ENCODE measurements at regions not wholly inside any gene's neighbourhood (a gene's known extent, or its start where the extent isn't known, plus 50 kb on each side); places are given as distances from the start of the nearest gene placed in this dataset.

DNA sequence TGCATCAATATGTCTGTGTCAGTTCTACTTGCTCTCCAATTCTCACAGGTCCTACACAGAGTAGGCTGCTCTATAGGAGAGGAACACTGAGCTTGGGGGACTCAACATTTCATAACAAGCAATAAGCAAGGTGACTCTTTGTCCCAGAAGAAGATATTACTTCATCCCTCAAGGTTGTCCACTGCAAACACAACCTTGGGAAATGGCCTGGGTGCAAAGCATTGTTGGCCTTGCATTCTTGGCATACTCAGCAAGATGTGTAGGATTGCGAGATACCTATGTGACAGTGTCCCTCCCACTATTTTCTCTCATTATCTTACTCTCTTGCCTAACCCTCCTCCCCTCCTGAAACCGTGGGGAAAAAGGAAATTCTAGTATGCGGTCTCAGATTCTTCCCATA is 169.8 kb upstream of the FREM1 start (continued):
- TF ChIP-seq, protein P1, sequence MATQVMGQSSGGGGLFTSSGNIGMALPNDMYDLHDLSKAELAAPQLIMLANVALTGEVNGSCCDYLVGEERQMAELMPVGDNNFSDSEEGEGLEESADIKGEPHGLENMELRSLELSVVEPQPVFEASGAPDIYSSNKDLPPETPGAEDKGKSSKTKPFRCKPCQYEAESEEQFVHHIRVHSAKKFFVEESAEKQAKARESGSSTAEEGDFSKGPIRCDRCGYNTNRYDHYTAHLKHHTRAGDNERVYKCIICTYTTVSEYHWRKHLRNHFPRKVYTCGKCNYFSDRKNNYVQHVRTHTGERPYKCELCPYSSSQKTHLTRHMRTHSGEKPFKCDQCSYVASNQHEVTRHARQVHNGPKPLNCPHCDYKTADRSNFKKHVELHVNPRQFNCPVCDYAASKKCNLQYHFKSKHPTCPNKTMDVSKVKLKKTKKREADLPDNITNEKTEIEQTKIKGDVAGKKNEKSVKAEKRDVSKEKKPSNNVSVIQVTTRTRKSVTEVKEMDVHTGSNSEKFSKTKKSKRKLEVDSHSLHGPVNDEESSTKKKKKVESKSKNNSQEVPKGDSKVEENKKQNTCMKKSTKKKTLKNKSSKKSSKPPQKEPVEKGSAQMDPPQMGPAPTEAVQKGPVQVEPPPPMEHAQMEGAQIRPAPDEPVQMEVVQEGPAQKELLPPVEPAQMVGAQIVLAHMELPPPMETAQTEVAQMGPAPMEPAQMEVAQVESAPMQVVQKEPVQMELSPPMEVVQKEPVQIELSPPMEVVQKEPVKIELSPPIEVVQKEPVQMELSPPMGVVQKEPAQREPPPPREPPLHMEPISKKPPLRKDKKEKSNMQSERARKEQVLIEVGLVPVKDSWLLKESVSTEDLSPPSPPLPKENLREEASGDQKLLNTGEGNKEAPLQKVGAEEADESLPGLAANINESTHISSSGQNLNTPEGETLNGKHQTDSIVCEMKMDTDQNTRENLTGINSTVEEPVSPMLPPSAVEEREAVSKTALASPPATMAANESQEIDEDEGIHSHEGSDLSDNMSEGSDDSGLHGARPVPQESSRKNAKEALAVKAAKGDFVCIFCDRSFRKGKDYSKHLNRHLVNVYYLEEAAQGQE (IDR thresholded peaks at IDR 0.05; ENCODE audit: unreplicated experiment): no peak

DNA sequence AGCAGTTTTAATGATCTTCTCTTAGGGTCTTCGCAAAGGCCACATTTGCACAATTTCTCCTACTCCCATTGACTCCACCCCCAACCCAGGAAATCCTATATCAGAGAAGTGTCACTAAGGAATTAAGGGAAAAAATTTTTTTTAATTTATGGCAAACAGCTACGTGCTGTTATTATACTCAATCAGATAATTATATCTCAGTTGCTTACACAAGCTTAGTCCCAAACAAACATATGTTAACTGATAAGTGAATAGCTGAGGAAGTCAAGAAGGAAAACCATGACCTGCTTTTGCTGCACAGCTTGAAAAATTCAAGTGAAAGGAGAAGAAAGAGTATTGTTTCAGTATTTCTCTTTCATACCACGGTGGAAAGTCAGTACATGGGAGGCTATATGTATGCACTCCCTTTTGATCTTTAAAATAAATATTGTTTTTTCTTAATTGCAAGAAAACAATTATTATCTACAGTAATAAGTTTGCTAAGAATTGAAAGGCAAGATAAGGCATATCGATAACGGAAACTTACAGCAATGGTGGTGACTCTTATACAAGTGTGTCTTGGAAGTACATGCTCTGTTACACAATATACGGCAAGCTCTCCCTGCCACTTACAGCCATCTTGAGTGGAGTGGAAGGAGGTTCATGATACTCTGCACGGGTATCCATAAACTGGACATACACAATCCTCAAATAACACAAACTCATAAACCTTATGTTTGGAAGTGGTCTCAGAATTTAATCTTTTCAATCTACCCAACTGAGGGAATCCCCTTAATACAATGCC is 167.9 kb upstream of the FREM1 start:
- DNase-seq (ENCODE audit: low spot score) (no peak), ATAC-seq (no peak)
- Mint-ChIP-seq H3K4me3 (no peak overlapping the region), H3K9me3 (no peaks in the 10 kb centered on the region), H3K4me1 (no peaks in the 10 kb centered on the region), H3K27ac (no peak overlapping the region), H3K27me3 (ENCODE audit: insufficient read depth, low read depth, poor library complexity) (no peaks in the 10 kb centered on the region), H3K36me3 (ENCODE audit: low read depth) (no peaks in the 10 kb centered on the region)
- Histone ChIP-seq H4K20me1 (replicated peaks; ENCODE audit: insufficient read depth) (no peaks in the 10 kb centered on the region), H3K27ac (ENCODE audit: low read depth) (no peak overlapping the region), H3F3A (replicated peaks; ENCODE audit: low read depth) (no peaks in the 10 kb centered on the region), H3K36me3 (ENCODE audit: insufficient read depth) (no peaks in the 10 kb centered on the region), H3K4me2 (no peak overlapping the region), H3K79me2 (replicated peaks; ENCODE audit: insufficient read depth) (no peaks in the 10 kb centered on the region), H2AFZ (0 out of 2 replicates have a peak overlapping the region, but pooled peaks have one; percentile 18), H3K9me2 (ENCODE audit: insufficient read depth) (peaks cover 9% of the 10 kb centered on the region; the same call in 1 of the 2 replicates), H3K4me1 (ENCODE audit: insufficient read depth) (no peaks in the 10 kb centered on the region), H3K27me3 (ENCODE audit: insufficient read depth) (no peaks in the 10 kb centered on the region), H3K4me3 (no peak overlapping the region)
- TF ChIP-seq STAT1 (IDR thresholded peaks at IDR 0.05; ENCODE audit: unreplicated experiment) (no peak), NANOG (IDR thresholded peaks at IDR 0.05; ENCODE audit: borderline replicate concordance) (no peak), EZH2phosphoT487 (IDR thresholded peaks at IDR 0.05; ENCODE audit: unreplicated experiment) (no peak), EZH2 (IDR thresholded peaks at IDR 0.05; ENCODE audit: low read depth, unreplicated experiment) (no peak), JUNB (IDR thresholded peaks at IDR 0.05; ENCODE audit: unreplicated experiment) (no peak), ZNF331 (CRISPR knock-in tag; IDR thresholded peaks at IDR 0.05; ENCODE audit: low read depth) (no peak), CREB1 (CRISPR knock-in tag; IDR thresholded peaks at IDR 0.05; ENCODE audit: low read depth) (no peak), ZNF114 (CRISPR knock-in tag; IDR thresholded peaks at IDR 0.05) (no peak)
- TF ChIP-seq, protein P1 (IDR thresholded peaks at IDR 0.05; ENCODE audit: unreplicated experiment): no peak
- TF ChIP-seq, protein P2, sequence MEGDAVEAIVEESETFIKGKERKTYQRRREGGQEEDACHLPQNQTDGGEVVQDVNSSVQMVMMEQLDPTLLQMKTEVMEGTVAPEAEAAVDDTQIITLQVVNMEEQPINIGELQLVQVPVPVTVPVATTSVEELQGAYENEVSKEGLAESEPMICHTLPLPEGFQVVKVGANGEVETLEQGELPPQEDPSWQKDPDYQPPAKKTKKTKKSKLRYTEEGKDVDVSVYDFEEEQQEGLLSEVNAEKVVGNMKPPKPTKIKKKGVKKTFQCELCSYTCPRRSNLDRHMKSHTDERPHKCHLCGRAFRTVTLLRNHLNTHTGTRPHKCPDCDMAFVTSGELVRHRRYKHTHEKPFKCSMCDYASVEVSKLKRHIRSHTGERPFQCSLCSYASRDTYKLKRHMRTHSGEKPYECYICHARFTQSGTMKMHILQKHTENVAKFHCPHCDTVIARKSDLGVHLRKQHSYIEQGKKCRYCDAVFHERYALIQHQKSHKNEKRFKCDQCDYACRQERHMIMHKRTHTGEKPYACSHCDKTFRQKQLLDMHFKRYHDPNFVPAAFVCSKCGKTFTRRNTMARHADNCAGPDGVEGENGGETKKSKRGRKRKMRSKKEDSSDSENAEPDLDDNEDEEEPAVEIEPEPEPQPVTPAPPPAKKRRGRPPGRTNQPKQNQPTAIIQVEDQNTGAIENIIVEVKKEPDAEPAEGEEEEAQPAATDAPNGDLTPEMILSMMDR (conservative IDR thresholded peaks at IDR 0.05; ENCODE audit: low read depth in 2 of 2): no peak

All from GM23338 (cell line).